HepG2 (cell line): ENCODE measurements at regions not wholly inside any gene's neighbourhood (a gene's known extent, or its start where the extent isn't known, plus 50 kb on each side); places are given as distances from the start of the nearest gene placed in this dataset.

Experiments
- ATAC-seq: fragments of 200-7000 bp; cut with Tn5 transposase; 3 replicates; pipeline ENCODE4 v1.9.1; 2020; ENCODE audit warnings: mild to moderate bottlenecking, moderate library complexity
- BruUV-seq: library from RNA; stranded (reverse); fragments of 400-500 nt; replicated peaks from 2 replicates; lab custom pipeline; 2021; lab: Mats Ljungman, UMichigan
- CTCF ChIA-PET: fragments of 300-600 bp; formaldehyde crosslinking; extraction: SDS; loops from one replicate; lab custom pipeline; 2021; ENCODE audit warnings: low total read pairs, inconsistent platforms, low intra/inter-chr PET ratio; lab: Yijun Ruan, JAX
- POLR2A ChIA-PET: fragments of 350-600 bp; sonication (Branson Sonifier 250); formaldehyde crosslinking; loops from one replicate; lab custom pipeline; 2020; ENCODE audit warnings: antibody characterized with exemption, inconsistent platforms; lab: Yijun Ruan, JAX
- DNase-seq: peaks from one replicate; pipeline ENCODE4 v3.0.0-alpha.2; 2015; ENCODE audit warnings: low spot score
- FAIRE-seq: peaks from 3 replicates; lab custom pipeline; 2011; peaks lifted over from hg19 to GRCh38; lab: Jason Lieb, UNC
- H2AFZ ChIP-seq: one replicate; pipeline ENCODE4 v1.6.1; 2011; ENCODE audit warnings: low read length, inconsistent platforms
- H3K27ac ChIP-seq: fragments of 300-600 bp; 3 replicates; pipeline ENCODE4 v1.8.0; 2011; ENCODE audit warnings: mixed run types, mild to moderate bottlenecking, mixed read lengths, low read length, inconsistent platforms; ENCODE audit not compliant: insufficient read depth; ENCODE audit errors: extremely low read length
- H3K27me3 ChIP-seq, 2 experiments: fragments of 200-600 bp in 1 of 2; 2 replicates in 1 of 2; 3 replicates in 1 of 2; pipeline versions ENCODE4 v1.6.0 to v1.8.0; 2011; ENCODE audit warnings: low read length in 2 of 2, mild to moderate bottlenecking in 2 of 2, moderate library complexity in 2 of 2, inconsistent platforms in 1 of 2; ENCODE audit not compliant: insufficient read depth in 2 of 2, control insufficient read depth in 1 of 2
- H3K36me3 ChIP-seq, 2 experiments: fragments of 200-600 bp in 1 of 2; replicated peaks in 1 of 2; 2 replicates in 1 of 2; 3 replicates in 1 of 2; pipeline versions ENCODE4 v1.5.1 to v1.8.0; 2011; ENCODE audit warnings: low read length in 2 of 2, inconsistent platforms in 1 of 2; ENCODE audit not compliant: insufficient read depth in 2 of 2, control insufficient read depth in 1 of 2
- H3K4me1 ChIP-seq: 2 replicates; pipeline ENCODE4 v1.5.1; 2012; ENCODE audit warnings: low read length, inconsistent platforms; ENCODE audit not compliant: insufficient read depth
- H3K4me2 ChIP-seq: 2 replicates; pipeline ENCODE4 v1.6.0; 2011; ENCODE audit warnings: low read depth, low read length, inconsistent platforms
- H3K4me3 ChIP-seq, 3 experiments: fragments of 200-600 bp in 1 of 3; sonication (generic), shearing (Covaris generic) in 1 of 3; replicated peaks in 1 of 3; 2 replicates each; pipeline ENCODE4 v1.5.1; 2011 to 2016; ENCODE audit warnings: low read length in 3 of 3, inconsistent platforms in 2 of 3, low read depth in 2 of 3, mild to moderate bottlenecking in 2 of 3, control low read depth in 1 of 3, mixed read lengths in 1 of 3; ENCODE audit not compliant: insufficient read depth in 1 of 3
- H3K79me2 ChIP-seq: one replicate; pipeline ENCODE4 v1.6.1; 2011; ENCODE audit warnings: low read length, inconsistent platforms; ENCODE audit not compliant: insufficient read depth
- H3K9ac ChIP-seq: 2 replicates; pipeline ENCODE4 v1.6.0; 2011; ENCODE audit warnings: mild to moderate bottlenecking, low read depth, low read length, inconsistent platforms; ENCODE audit not compliant: insufficient read depth
- H3K9me3 ChIP-seq: 2 replicates; pipeline ENCODE4 v1.5.1; 2012; ENCODE audit warnings: mild to moderate bottlenecking, low read length
- H4K20me1 ChIP-seq: 2 replicates; pipeline ENCODE4 v1.6.0; 2011; ENCODE audit warnings: inconsistent platforms, mild to moderate bottlenecking, low read length, moderate library complexity; ENCODE audit not compliant: insufficient read depth
- CBFB ChIP-seq: sonication (generic); formaldehyde crosslinking; IDR thresholded peaks from 2 replicates; pipeline ENCODE4 v1.4.0; 2020; ENCODE audit warnings: missing genetic modification reagents
- FOSL1 ChIP-seq: sonication (generic); formaldehyde crosslinking; IDR thresholded peaks from 2 replicates; pipeline ENCODE4 v1.9.0; 2021; ENCODE audit warnings: missing genetic modification reagents, borderline replicate concordance
- MZF1 ChIP-seq: sonication (generic); formaldehyde crosslinking; IDR thresholded peaks from 2 replicates; pipeline ENCODE4 v1.8.1; 2023; ENCODE audit warnings: mild to moderate bottlenecking, missing genetic modification reagents, borderline replicate concordance
- PITX1 ChIP-seq: sonication (generic); formaldehyde crosslinking; IDR thresholded peaks from 2 replicates; pipeline ENCODE4 v1.5.1; 2020; ENCODE audit warnings: mild to moderate bottlenecking, missing genetic modification reagents
- ZNF674 ChIP-seq: sonication (generic); formaldehyde crosslinking; IDR thresholded peaks from 2 replicates; pipeline ENCODE4 v1.5.0; 2020; ENCODE audit warnings: low read depth, mild to moderate bottlenecking, missing genetic modification reagents
- ZSCAN21 ChIP-seq: sonication (generic); formaldehyde crosslinking; IDR thresholded peaks from 2 replicates; pipeline ENCODE4 v1.8.0; 2022; ENCODE audit warnings: mild to moderate bottlenecking, missing genetic modification reagents, moderate library complexity, borderline replicate concordance
- in situ Hi-C: cut with HindIII; loops from 2 replicates; pipeline ENCODE4 v1.10.0; 2017; ENCODE audit warnings: low pct_unique_long_range_greater_than_20kb; ENCODE audit not compliant: extremely low pct_ligation_motif_present
- intact Hi-C: fragments of 100-400 bp; cut with micrococcal nuclease; formaldehyde crosslinking; loops from one replicate; pipeline ENCODE4 v1.10.0; 2022; ENCODE audit not compliant: unreplicated experiment
- TF ChIP-seq, protein P1 (sequence below): sonication (generic); formaldehyde crosslinking; IDR thresholded peaks from 2 replicates; pipeline ENCODE4 v1.4.0; 2020; ENCODE audit warnings: missing genetic modification reagents
- TF ChIP-seq, protein P2 (sequence below): IDR thresholded peaks from 2 replicates; pipeline ENCODE4 v1.6.1; 2016; ENCODE audit warnings: low read depth, missing genetic modification reagents, missing compliant biosample characterization
- TF ChIP-seq, protein P3 (sequence below): sonication (generic); formaldehyde crosslinking; IDR thresholded peaks from 2 replicates; pipeline ENCODE4 v1.8.0; 2022; ENCODE audit warnings: mild to moderate bottlenecking, missing genetic modification reagents; ENCODE audit not compliant: insufficient replicate concordance

DNA sequence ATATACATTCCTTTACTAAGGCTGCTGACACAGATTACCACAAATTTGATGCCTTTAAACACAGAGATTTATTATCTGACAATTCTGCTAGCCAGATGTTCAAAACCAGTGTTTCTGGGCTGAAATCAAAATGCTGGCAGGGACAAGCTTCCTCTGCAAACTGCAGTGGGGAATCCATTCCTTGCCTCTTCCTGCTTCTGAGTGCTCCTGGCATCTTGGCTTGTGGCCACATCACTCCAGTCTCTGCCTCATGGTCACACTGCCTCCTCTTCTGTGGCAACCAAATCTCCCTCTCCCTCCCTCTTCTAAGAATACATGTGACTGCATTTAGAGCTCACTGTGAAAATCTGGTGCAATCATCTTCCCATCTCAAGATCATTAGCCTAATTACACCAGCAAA, 235.7 kb downstream of the TTC8 start:
- no peaks in the 10 kb centered on the region for H3K79me2 ChIP-seq
- CTCF ChIA-PET: no interaction called here
- in situ Hi-C loops (no loop called here), intact Hi-C loops (no loop called here)
- no peak overlapping the region for H2AFZ ChIP-seq
- POLR2A ChIA-PET: no interaction called here
- H3K4me1 ChIP-seq: no peaks in the 10 kb centered on the region
- DNase-seq: no peak
- BruUV-seq: no TSS peak
- no peak overlapping the region for H3K4me3 ChIP-seq
- H3K36me3 ChIP-seq: no peaks in the 10 kb centered on the region
- TF ChIP-seq PITX1 (CRISPR knock-in tag) (no peak), MZF1 (CRISPR knock-in tag) (no peak), CBFB (no peak), ZNF674 (CRISPR knock-in tag) (no peak), FOSL1 (no peak), ZSCAN21 (CRISPR knock-in tag) (no peak)
- TF ChIP-seq, protein P1, sequence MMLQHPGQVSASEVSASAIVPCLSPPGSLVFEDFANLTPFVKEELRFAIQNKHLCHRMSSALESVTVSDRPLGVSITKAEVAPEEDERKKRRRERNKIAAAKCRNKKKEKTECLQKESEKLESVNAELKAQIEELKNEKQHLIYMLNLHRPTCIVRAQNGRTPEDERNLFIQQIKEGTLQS (CRISPR knock-in tag): no peak
- TF ChIP-seq, protein P2, sequence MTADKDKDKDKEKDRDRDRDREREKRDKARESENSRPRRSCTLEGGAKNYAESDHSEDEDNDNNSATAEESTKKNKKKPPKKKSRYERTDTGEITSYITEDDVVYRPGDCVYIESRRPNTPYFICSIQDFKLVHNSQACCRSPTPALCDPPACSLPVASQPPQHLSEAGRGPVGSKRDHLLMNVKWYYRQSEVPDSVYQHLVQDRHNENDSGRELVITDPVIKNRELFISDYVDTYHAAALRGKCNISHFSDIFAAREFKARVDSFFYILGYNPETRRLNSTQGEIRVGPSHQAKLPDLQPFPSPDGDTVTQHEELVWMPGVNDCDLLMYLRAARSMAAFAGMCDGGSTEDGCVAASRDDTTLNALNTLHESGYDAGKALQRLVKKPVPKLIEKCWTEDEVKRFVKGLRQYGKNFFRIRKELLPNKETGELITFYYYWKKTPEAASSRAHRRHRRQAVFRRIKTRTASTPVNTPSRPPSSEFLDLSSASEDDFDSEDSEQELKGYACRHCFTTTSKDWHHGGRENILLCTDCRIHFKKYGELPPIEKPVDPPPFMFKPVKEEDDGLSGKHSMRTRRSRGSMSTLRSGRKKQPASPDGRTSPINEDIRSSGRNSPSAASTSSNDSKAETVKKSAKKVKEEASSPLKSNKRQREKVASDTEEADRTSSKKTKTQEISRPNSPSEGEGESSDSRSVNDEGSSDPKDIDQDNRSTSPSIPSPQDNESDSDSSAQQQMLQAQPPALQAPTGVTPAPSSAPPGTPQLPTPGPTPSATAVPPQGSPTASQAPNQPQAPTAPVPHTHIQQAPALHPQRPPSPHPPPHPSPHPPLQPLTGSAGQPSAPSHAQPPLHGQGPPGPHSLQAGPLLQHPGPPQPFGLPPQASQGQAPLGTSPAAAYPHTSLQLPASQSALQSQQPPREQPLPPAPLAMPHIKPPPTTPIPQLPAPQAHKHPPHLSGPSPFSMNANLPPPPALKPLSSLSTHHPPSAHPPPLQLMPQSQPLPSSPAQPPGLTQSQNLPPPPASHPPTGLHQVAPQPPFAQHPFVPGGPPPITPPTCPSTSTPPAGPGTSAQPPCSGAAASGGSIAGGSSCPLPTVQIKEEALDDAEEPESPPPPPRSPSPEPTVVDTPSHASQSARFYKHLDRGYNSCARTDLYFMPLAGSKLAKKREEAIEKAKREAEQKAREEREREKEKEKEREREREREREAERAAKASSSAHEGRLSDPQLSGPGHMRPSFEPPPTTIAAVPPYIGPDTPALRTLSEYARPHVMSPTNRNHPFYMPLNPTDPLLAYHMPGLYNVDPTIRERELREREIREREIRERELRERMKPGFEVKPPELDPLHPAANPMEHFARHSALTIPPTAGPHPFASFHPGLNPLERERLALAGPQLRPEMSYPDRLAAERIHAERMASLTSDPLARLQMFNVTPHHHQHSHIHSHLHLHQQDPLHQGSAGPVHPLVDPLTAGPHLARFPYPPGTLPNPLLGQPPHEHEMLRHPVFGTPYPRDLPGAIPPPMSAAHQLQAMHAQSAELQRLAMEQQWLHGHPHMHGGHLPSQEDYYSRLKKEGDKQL (CRISPR knock-in tag): no peak
- TF ChIP-seq, protein P3, sequence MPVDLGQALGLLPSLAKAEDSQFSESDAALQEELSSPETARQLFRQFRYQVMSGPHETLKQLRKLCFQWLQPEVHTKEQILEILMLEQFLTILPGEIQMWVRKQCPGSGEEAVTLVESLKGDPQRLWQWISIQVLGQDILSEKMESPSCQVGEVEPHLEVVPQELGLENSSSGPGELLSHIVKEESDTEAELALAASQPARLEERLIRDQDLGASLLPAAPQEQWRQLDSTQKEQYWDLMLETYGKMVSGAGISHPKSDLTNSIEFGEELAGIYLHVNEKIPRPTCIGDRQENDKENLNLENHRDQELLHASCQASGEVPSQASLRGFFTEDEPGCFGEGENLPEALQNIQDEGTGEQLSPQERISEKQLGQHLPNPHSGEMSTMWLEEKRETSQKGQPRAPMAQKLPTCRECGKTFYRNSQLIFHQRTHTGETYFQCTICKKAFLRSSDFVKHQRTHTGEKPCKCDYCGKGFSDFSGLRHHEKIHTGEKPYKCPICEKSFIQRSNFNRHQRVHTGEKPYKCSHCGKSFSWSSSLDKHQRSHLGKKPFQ (CRISPR knock-in tag): no peak
- no peak overlapping the region for H3K27ac ChIP-seq
- no peaks in the 10 kb centered on the region for H4K20me1 ChIP-seq
- H3K4me2 ChIP-seq: no peak overlapping the region
- H3K9me3 ChIP-seq: no peaks in the 10 kb centered on the region
- peaks cover 0 to 10% of the 10 kb centered on the region in 2 experiments; a peak in 2 of 5 replicates for H3K27me3 ChIP-seq
- no peak overlapping the region for H3K9ac ChIP-seq
- ATAC-seq: no peak
- FAIRE-seq: no peak
